ENCODE measurements at regions not wholly inside any gene's neighbourhood (a gene's known extent, or its start where the extent isn't known, plus 50 kb on each side); places are given as distances from the start of the nearest gene placed in this dataset.

DNA sequence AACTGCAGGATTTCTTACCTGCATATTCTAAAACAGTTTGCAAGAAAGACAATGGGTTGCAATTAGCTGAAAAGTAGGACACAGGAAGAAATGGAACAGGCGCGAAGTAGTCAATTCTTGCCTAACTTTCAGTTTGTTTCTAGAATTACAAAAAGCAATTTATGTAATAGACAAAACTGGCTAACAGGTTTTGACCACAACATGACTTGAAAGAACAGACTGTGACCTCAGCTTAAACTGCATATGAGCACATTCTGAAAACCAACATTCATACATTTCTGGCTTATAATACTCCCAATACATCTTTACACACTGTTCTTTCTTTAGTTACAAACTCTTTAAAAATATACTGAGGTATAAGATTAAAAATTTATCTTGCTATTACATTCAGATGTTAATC, 405.9 kb upstream of the B3GALT2 start:
- TF ChIP-seq, protein P1, sequence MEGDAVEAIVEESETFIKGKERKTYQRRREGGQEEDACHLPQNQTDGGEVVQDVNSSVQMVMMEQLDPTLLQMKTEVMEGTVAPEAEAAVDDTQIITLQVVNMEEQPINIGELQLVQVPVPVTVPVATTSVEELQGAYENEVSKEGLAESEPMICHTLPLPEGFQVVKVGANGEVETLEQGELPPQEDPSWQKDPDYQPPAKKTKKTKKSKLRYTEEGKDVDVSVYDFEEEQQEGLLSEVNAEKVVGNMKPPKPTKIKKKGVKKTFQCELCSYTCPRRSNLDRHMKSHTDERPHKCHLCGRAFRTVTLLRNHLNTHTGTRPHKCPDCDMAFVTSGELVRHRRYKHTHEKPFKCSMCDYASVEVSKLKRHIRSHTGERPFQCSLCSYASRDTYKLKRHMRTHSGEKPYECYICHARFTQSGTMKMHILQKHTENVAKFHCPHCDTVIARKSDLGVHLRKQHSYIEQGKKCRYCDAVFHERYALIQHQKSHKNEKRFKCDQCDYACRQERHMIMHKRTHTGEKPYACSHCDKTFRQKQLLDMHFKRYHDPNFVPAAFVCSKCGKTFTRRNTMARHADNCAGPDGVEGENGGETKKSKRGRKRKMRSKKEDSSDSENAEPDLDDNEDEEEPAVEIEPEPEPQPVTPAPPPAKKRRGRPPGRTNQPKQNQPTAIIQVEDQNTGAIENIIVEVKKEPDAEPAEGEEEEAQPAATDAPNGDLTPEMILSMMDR (conservative IDR thresholded peaks at IDR 0.05) = no peak
- Histone ChIP-seq H3K27me3 (ENCODE audit: control insufficient read depth, insufficient read depth, low read length, poor library complexity, severe bottlenecking) (no peaks in the 10 kb centered on the region), H3K9me3 (ENCODE audit: control insufficient read depth, low read length) (no peaks in the 10 kb centered on the region), H3K9ac (ENCODE audit: extremely low read depth, low read length, poor library complexity, severe bottlenecking) (no peak overlapping the region), H3K27ac (ENCODE audit: low read depth, low read length) (no peak overlapping the region), H3K4me3 (ENCODE audit: low read length) (no peak overlapping the region), H3K36me3 (ENCODE audit: control insufficient read depth, insufficient read depth, low read length) (no peaks in the 10 kb centered on the region), H3K4me1 (ENCODE audit: control insufficient read depth, insufficient read depth, low read length) (peaks cover 8% of the 10 kb centered on the region)
- DNase-seq = no peak
- no peaks in the 10 kb centered on the region for H3K9me3 Mint-ChIP-seq
- H3K27me3 Mint-ChIP-seq (ENCODE audit: insufficient read depth) = peaks cover 3% of the 10 kb centered on the region
- no peaks in the 10 kb centered on the region for H3K36me3 Mint-ChIP-seq (ENCODE audit: low read depth)
- H3K4me1 Mint-ChIP-seq = peaks cover 35% of the 10 kb centered on the region
- H3K4me3 Mint-ChIP-seq = no peak overlapping the region
- WGBS, 2 experiments (ENCODE audit: insufficient coverage in 1 of 2, insufficient read length in 1 of 2) = 84% methylated on average over 2 of the region's 2 CpGs; no CpG with 5 or more reads in 1 of the 2 experiments
- no peak overlapping the region for H3K27ac Mint-ChIP-seq

DNA sequence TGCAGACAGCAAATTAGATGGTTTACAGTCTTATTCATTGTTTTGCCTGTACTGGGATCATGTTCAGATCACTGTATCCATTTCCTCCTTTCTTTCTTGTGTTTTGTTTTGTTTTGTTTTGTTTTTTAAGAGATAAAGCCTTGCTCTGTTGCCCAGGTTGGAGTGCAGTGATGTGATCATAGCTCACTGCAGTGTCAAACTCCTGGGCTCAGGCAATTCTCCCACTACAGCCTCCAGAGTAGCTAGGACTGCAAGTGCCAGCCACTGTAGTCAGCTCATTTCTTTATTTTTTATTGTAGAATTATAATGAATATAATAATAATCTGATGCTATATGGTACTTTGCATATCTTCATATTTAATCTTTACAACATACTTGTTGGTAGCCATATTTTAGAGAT, 403.7 kb upstream of the B3GALT2 start:
- Mint-ChIP-seq H3K27ac (no peak overlapping the region), H3K4me3 (no peak overlapping the region), H3K4me1 (peaks cover 35% of the 10 kb centered on the region), H3K27me3 (ENCODE audit: insufficient read depth) (peaks cover 3% of the 10 kb centered on the region), H3K9me3 (no peaks in the 10 kb centered on the region), H3K36me3 (ENCODE audit: low read depth) (no peaks in the 10 kb centered on the region)
- H3K4me3 ChIP-seq (ENCODE audit: low read length) = no peak overlapping the region
- H3K36me3 ChIP-seq (ENCODE audit: control insufficient read depth, insufficient read depth, low read length) = no peaks in the 10 kb centered on the region
- no peaks in the 10 kb centered on the region for H3K27me3 ChIP-seq (ENCODE audit: control insufficient read depth, insufficient read depth, low read length, poor library complexity, severe bottlenecking)
- H3K27ac ChIP-seq (ENCODE audit: low read depth, low read length) = no peak overlapping the region
- DNase-seq = no peak
- TF ChIP-seq, protein P1 (conservative IDR thresholded peaks at IDR 0.05) = no peak
- no peak overlapping the region for H3K9ac ChIP-seq (ENCODE audit: extremely low read depth, low read length, poor library complexity, severe bottlenecking)
- H3K4me1 ChIP-seq (ENCODE audit: control insufficient read depth, insufficient read depth, low read length) = peaks cover 8% of the 10 kb centered on the region
- H3K9me3 ChIP-seq (ENCODE audit: control insufficient read depth, low read length) = no peaks in the 10 kb centered on the region

DNA sequence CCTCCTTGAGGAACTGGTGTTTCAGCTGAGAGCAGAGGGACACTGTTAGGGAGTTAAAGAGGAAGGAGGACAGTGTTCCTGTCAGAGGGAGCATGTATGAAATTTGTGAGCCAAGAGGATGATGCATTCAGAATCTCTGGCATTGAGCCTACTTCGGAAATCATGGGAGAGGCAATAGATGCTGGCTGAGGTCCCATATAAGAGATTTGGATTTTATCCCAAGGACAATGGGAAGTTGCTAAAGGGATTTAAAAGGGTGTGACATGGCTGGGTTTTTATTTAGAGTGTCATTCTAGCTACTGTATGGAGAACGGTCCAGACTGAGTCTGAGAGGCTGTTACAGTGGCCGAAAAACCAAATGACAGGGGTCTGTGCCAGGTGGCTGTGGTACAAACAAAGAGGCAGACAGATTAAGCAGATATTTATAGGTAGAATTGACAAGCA, 403.2 kb upstream of the B3GALT2 start:
- Mint-ChIP-seq H3K27ac (no peak overlapping the region), H3K27me3 (ENCODE audit: insufficient read depth) (peaks cover 3% of the 10 kb centered on the region), H3K4me3 (no peak overlapping the region), H3K4me1 (peaks cover 35% of the 10 kb centered on the region), H3K36me3 (ENCODE audit: low read depth) (no peaks in the 10 kb centered on the region), H3K9me3 (no peaks in the 10 kb centered on the region)
- 79 to 86% methylated on average over 3 of the region's 3 CpGs for WGBS, 2 experiments (ENCODE audit: insufficient coverage in 1 of 2, insufficient read length in 1 of 2)
- no peak overlapping the region for H3K4me3 ChIP-seq (ENCODE audit: low read length)
- H3K27ac ChIP-seq (ENCODE audit: low read depth, low read length) = no peak overlapping the region
- no peak overlapping the region for H3K9ac ChIP-seq (ENCODE audit: extremely low read depth, low read length, poor library complexity, severe bottlenecking)
- no peaks in the 10 kb centered on the region for H3K27me3 ChIP-seq (ENCODE audit: control insufficient read depth, insufficient read depth, low read length, poor library complexity, severe bottlenecking)
- H3K4me1 ChIP-seq (ENCODE audit: control insufficient read depth, insufficient read depth, low read length) = peaks cover 8% of the 10 kb centered on the region
- no peaks in the 10 kb centered on the region for H3K36me3 ChIP-seq (ENCODE audit: control insufficient read depth, insufficient read depth, low read length)
- no peak for DNase-seq
- H3K9me3 ChIP-seq (ENCODE audit: control insufficient read depth, low read length) = no peaks in the 10 kb centered on the region
- TF ChIP-seq, protein P1 (conservative IDR thresholded peaks at IDR 0.05) = no peak
